Esophagus muscularis mucosa (tissue), 2 donors: ENCODE measurements at regions not wholly inside any gene's neighbourhood (a gene's known extent, or its start where the extent isn't known, plus 50 kb on each side); places are given as distances from the start of the nearest gene placed in this dataset.

Experiments
- EP300 ChIP-seq: sonication (generic); formaldehyde crosslinking; IDR thresholded peaks from one replicate; pipeline ENCODE4 v1.6.1; 2017; ENCODE audit warnings: antibody characterized with exemption
- POLR2A ChIP-seq: fragments of 450-650 bp; IDR thresholded peaks from one replicate; pipeline ENCODE4 v1.6.1; 2017; ENCODE audit warnings: antibody characterized with exemption, moderate library complexity, mild to moderate bottlenecking, low read depth

- TF ChIP-seq EP300, result no peak
- TF ChIP-seq POLR2A, result no peak
These were observed 436.6 kb upstream of the GBE1 start for GRCh38 chr3:82198009-82198408.
